ENCODE measurements at regions not wholly inside any gene's neighbourhood (a gene's known extent, or its start where the extent isn't known, plus 50 kb on each side); places are given as distances from the start of the nearest gene placed in this dataset.

- Mint-ChIP-seq H3K27ac (no peak overlapping the region), H3K4me1 (ENCODE audit: low read depth) (no peaks in the 10 kb centered on the region), H3K9me3 (peaks cover 19% of the 10 kb centered on the region), H3K36me3 (ENCODE audit: low read depth) (no peaks in the 10 kb centered on the region), H3K4me3 (no peak overlapping the region), H3K27me3 (no peaks in the 10 kb centered on the region)
- H3K9me3 ChIP-seq (ENCODE audit: control insufficient read depth in 1 of 2, insufficient read depth in 1 of 2, low read length in 2 of 2) = peaks cover 10 to 17% of the 10 kb centered on the region in 2 experiments
- no peak for TF ChIP-seq CTCF (IDR thresholded peaks at IDR 0.05)
- intact Hi-C loops (cut with DNase I, micrococcal nuclease) = no loop called here
- H3K36me3 ChIP-seq (ENCODE audit: insufficient read depth, low read length) = no peaks in the 10 kb centered on the region
- CTCF ChIA-PET = no interaction called here
- H3K27me3 ChIP-seq (ENCODE audit: control insufficient read depth in 1 of 2, insufficient read depth in 2 of 2, low read length in 2 of 2) = no peaks in the 10 kb centered on the region
- H3K4me1 ChIP-seq (ENCODE audit: insufficient read depth, low read length) = no peaks in the 10 kb centered on the region
- POLR2A ChIA-PET = no interaction called here
- no peak overlapping the region for H3K4me3 ChIP-seq (ENCODE audit: low read length)
- ATAC-seq (ENCODE audit: poor library complexity) = no peak
- no peak for DNase-seq
- no peak overlapping the region for H3K27ac ChIP-seq (ENCODE audit: low read depth in 1 of 2, low read length in 2 of 2)
Measured at GRCh38 chr6:145445674-145446073, 289.6 kb downstream of the EPM2A start.

GRCh38 chr6:145451029-145451428, 284.3 kb downstream of the EPM2A start:
- no peak overlapping the region for H3K4me3 Mint-ChIP-seq
- CTCF ChIA-PET = no interaction called here

GRCh38 chr6:145453376-145453775, 281.9 kb downstream of the EPM2A start:
- Histone ChIP-seq H3K36me3 (ENCODE audit: insufficient read depth, low read length) (no peaks in the 10 kb centered on the region), H3K4me1 (ENCODE audit: insufficient read depth, low read length) (no peaks in the 10 kb centered on the region), H3K9me3 (ENCODE audit: control insufficient read depth in 1 of 2, insufficient read depth in 1 of 2, low read length in 2 of 2) (no peaks in the 10 kb centered on the region), H3K27me3 (ENCODE audit: control insufficient read depth in 1 of 2, insufficient read depth in 2 of 2, low read length in 2 of 2) (no peaks in the 10 kb centered on the region), H3K27ac (ENCODE audit: low read depth in 1 of 2, low read length in 2 of 2) (no peak overlapping the region), H3K4me3 (ENCODE audit: low read length) (no peak overlapping the region)
- Mint-ChIP-seq H3K9me3 (no peaks in the 10 kb centered on the region), H3K4me1 (ENCODE audit: low read depth) (no peaks in the 10 kb centered on the region), H3K27me3 (no peaks in the 10 kb centered on the region), H3K36me3 (ENCODE audit: low read depth) (no peaks in the 10 kb centered on the region), H3K4me3 (no peak overlapping the region), H3K27ac (no peak overlapping the region)
- TF ChIP-seq CTCF (IDR thresholded peaks at IDR 0.05) = no peak
- ChIA-PET CTCF (no interaction called here), POLR2A (no interaction called here)
- DNase-seq = no peak
- intact Hi-C loops (cut with DNase I, micrococcal nuclease) = no loop called here
- no peak for ATAC-seq (ENCODE audit: poor library complexity)

More at GRCh38 chr6:145451029-145451428, 284.3 kb downstream of the EPM2A start:
- Mint-ChIP-seq H3K36me3 (ENCODE audit: low read depth) (no peaks in the 10 kb centered on the region), H3K27ac (no peak overlapping the region), H3K9me3 (peaks cover 8% of the 10 kb centered on the region), H3K4me1 (ENCODE audit: low read depth) (no peaks in the 10 kb centered on the region), H3K27me3 (no peaks in the 10 kb centered on the region)
- intact Hi-C loops (cut with DNase I, micrococcal nuclease) = no loop called here
- TF ChIP-seq CTCF (IDR thresholded peaks at IDR 0.05) = no peak
- POLR2A ChIA-PET = no interaction called here
- ATAC-seq (ENCODE audit: poor library complexity) (no peak), DNase-seq (no peak)
- Histone ChIP-seq H3K4me1 (ENCODE audit: insufficient read depth, low read length) (no peaks in the 10 kb centered on the region), H3K9me3 (ENCODE audit: control insufficient read depth in 1 of 2, insufficient read depth in 1 of 2, low read length in 2 of 2) (peaks cover 0 to 5% of the 10 kb centered on the region in 2 experiments), H3K27me3 (ENCODE audit: control insufficient read depth in 1 of 2, insufficient read depth in 2 of 2, low read length in 2 of 2) (no peaks in the 10 kb centered on the region), H3K27ac (ENCODE audit: low read depth in 1 of 2, low read length in 2 of 2) (no peak overlapping the region), H3K36me3 (ENCODE audit: insufficient read depth, low read length) (no peaks in the 10 kb centered on the region), H3K4me3 (ENCODE audit: low read length) (no peak overlapping the region)

All from CD4-positive, alpha-beta T cell (primary cell).